SK-N-SH (cell line): ENCODE measurements at regions not wholly inside any gene's neighbourhood (a gene's known extent, or its start where the extent isn't known, plus 50 kb on each side); places are given as distances from the start of the nearest gene placed in this dataset.

Experiments used
- CTCF ChIA-PET: fragments of 300-600, 350-600 bp; formaldehyde crosslinking; extraction: SDS; loops from one replicate; lab custom pipeline; 2021; lab: Yijun Ruan, JAX
- POLR2A ChIA-PET: fragments of 350-600 bp; sonication (Branson Sonifier 250); formaldehyde crosslinking; extraction: SDS; loops from one replicate; lab custom pipeline; 2020; ENCODE audit warnings: antibody characterized with exemption, inconsistent platforms; lab: Yijun Ruan, JAX
- DNase-seq: peaks from one replicate; pipeline ENCODE4 v3.0.0; 2012
- H2AFZ ChIP-seq: fragments of 200-600 bp; sonication (generic); 2 replicates; pipeline ENCODE4 v1.8.1; 2016; ENCODE audit warnings: antibody characterized with exemption, mild to moderate bottlenecking, low read depth
- H3F3A ChIP-seq: fragments of 200-600 bp; sonication (generic); replicated peaks from 2 replicates; pipeline ENCODE3; 2016; ENCODE audit warnings: antibody characterized with exemption, mild to moderate bottlenecking; ENCODE audit not compliant: insufficient read depth
- H3K27ac ChIP-seq, 2 experiments: fragments of 200-500 bp in 1 of 2; fragments of 200-600 bp in 1 of 2; sonication (Bioruptor generic) in 1 of 2; sonication (generic), shearing (Covaris generic) in 1 of 2; 2 replicates each; pipeline versions ENCODE4 v1.5.1 to v1.6.1; 2014 to 2016; ENCODE audit warnings: low read depth in 2 of 2, inconsistent platforms in 1 of 2, low read length in 1 of 2, mild to moderate bottlenecking in 1 of 2, mixed read lengths in 1 of 2
- H3K27me3 ChIP-seq: fragments of 200-600 bp; sonication (generic), shearing (Covaris generic); 2 replicates; pipeline ENCODE4 v1.6.1; 2016; ENCODE audit warnings: mixed run types; ENCODE audit not compliant: insufficient read depth
- H3K36me3 ChIP-seq, 2 experiments: fragments of 200-500 bp in 1 of 2; fragments of 200-600 bp in 1 of 2; sonication (Bioruptor generic) in 1 of 2; sonication (generic) in 1 of 2; replicated peaks in 1 of 2; 2 replicates each; pipeline versions ENCODE3 to v1.5.1; 2014 to 2016; ENCODE audit warnings: low read length in 1 of 2, mild to moderate bottlenecking in 1 of 2; ENCODE audit not compliant: insufficient read depth in 2 of 2, control insufficient read depth in 1 of 2
- H3K4me1 ChIP-seq, 2 experiments: fragments of 200-500 bp in 1 of 2; fragments of 200-600 bp in 1 of 2; sonication (Bioruptor generic) in 1 of 2; sonication (generic), shearing (Covaris generic) in 1 of 2; 2 replicates each; pipeline versions ENCODE4 v1.5.1 to v1.6.1; 2014 to 2016; ENCODE audit warnings: low read depth in 1 of 2, low read length in 1 of 2, mixed run types in 1 of 2; ENCODE audit not compliant: insufficient read depth in 2 of 2, control insufficient read depth in 1 of 2
- H3K4me2 ChIP-seq: fragments of 200-600 bp; sonication (generic), shearing (Covaris generic); 2 replicates; pipeline ENCODE4 v1.6.1; 2017; ENCODE audit warnings: mixed run types
- H3K4me3 ChIP-seq, 2 experiments: fragments of 200-500 bp in 1 of 2; fragments of 200-600 bp in 1 of 2; sonication (Bioruptor generic) in 1 of 2; sonication (generic), shearing (Covaris generic) in 1 of 2; 2 replicates each; pipeline versions ENCODE4 v1.5.1 to v1.8.1; 2014 to 2016; ENCODE audit warnings: low read depth in 2 of 2, inconsistent platforms in 1 of 2, low read length in 1 of 2, mild to moderate bottlenecking in 1 of 2, mixed read lengths in 1 of 2, moderate library complexity in 1 of 2
- H3K79me2 ChIP-seq: fragments of 200-600 bp; sonication (generic); 2 replicates; pipeline ENCODE4 v1.8.1; 2017; ENCODE audit warnings: mild to moderate bottlenecking; ENCODE audit not compliant: insufficient read depth
- H3K9ac ChIP-seq: fragments of 200-600 bp; sonication (generic); 2 replicates; pipeline ENCODE4 v1.6.1; 2017; ENCODE audit warnings: mixed run types
- H3K9me2 ChIP-seq: fragments of 200-600 bp; sonication (generic); 2 replicates; pipeline ENCODE4 v1.6.1; 2017; ENCODE audit warnings: mixed run types
- H3K9me3 ChIP-seq: fragments of 200-600 bp; sonication (generic); 2 replicates; pipeline ENCODE4 v1.6.1; 2017; ENCODE audit warnings: mixed run types, mild to moderate bottlenecking, moderate library complexity
- H4K20me1 ChIP-seq: fragments of 200-600 bp; sonication (generic); 2 replicates; pipeline ENCODE4 v1.6.1; 2017; ENCODE audit warnings: mild to moderate bottlenecking, mixed run types; ENCODE audit not compliant: insufficient read depth
- CHD2 ChIP-seq: fragments of 150-350 bp; IDR thresholded peaks from 2 replicates; pipeline ENCODE4 v1.6.1; 2018; ENCODE audit warnings: low read length; ENCODE audit not compliant: partially characterized antibody
- CTCF ChIP-seq: fragments of 200-600 bp; sonication (generic); IDR thresholded peaks from 2 replicates; pipeline ENCODE4 v1.6.1; 2017; ENCODE audit warnings: antibody characterized with exemption, mild to moderate bottlenecking, moderate library complexity
- ELF1 ChIP-seq: IDR thresholded peaks from 2 replicates; pipeline ENCODE4 v1.4.0; 2012
- FOXM1 ChIP-seq: IDR thresholded peaks from 2 replicates; pipeline ENCODE4 v1.4.0; 2012; ENCODE audit warnings: low read depth, mild to moderate bottlenecking
- GABPA ChIP-seq: IDR thresholded peaks from 2 replicates; pipeline ENCODE4 v1.4.0; 2012; ENCODE audit warnings: low read depth, mild to moderate bottlenecking
- GATA2 ChIP-seq: sonication (generic); formaldehyde crosslinking; IDR thresholded peaks from 2 replicates; pipeline ENCODE4 v1.5.0; 2020; ENCODE audit warnings: mild to moderate bottlenecking, missing genetic modification reagents
- MEF2A ChIP-seq: IDR thresholded peaks from 2 replicates; pipeline ENCODE4 v1.4.0; 2012; ENCODE audit warnings: low read depth, borderline replicate concordance
- RXRA ChIP-seq: IDR thresholded peaks from 2 replicates; pipeline ENCODE4 v1.4.0; 2012; ENCODE audit warnings: low read depth, mild to moderate bottlenecking, borderline replicate concordance
- TCF12 ChIP-seq: IDR thresholded peaks from 2 replicates; pipeline ENCODE4 v1.4.0; 2012
- TEAD4 ChIP-seq: IDR thresholded peaks from 2 replicates; pipeline ENCODE4 v1.4.0; 2012; ENCODE audit warnings: mild to moderate bottlenecking, borderline replicate concordance; ENCODE audit not compliant: insufficient read depth
- USF2 ChIP-seq: fragments of 150-350 bp; IDR thresholded peaks from 2 replicates; pipeline ENCODE4 v1.6.1; 2017; ENCODE audit warnings: antibody characterized with exemption, low read length, low read depth, borderline replicate concordance
- WGBS: methylation state at CpG from one replicate; pipeline ENCODE4 v1.1.6; 2017; ENCODE audit warnings: low lambda C conversion rate; 5-methylcytosine and 5-hydroxymethylcytosine counted together

GRCh38 chr1:36628804-36629203, 146.1 kb upstream of the CSF3R start:
- H3K9me3 ChIP-seq: no peaks in the 10 kb centered on the region
- H3K9me2 ChIP-seq: no peaks in the 10 kb centered on the region
- no peak overlapping the region for H2AFZ ChIP-seq
- H3K4me2 ChIP-seq: no peak overlapping the region
- CTCF ChIA-PET: interaction anchor here (1.0 to 2.0 kb wide), 5 partner anchors 11 to 52 kb away, joined by 4 to 9 read pairs (median 4); no protein-coding TSS in a partner anchor
- no peaks in the 10 kb centered on the region for H3F3A ChIP-seq
- DNase-seq: no peak
- H3K27me3 ChIP-seq: no peaks in the 10 kb centered on the region
- H3K4me1 ChIP-seq: no peaks in the 10 kb centered on the region; a peak in 1 of 4 replicates
- H3K9ac ChIP-seq: no peak overlapping the region
- H3K4me3 ChIP-seq: no peak overlapping the region
- POLR2A ChIA-PET: no interaction called here
- H3K27ac ChIP-seq: no peak overlapping the region
- no peaks in the 10 kb centered on the region for H3K36me3 ChIP-seq
- TF ChIP-seq RXRA (no peak), CHD2 (no peak), FOXM1 (no peak), ELF1 (no peak), TEAD4 (no peak), GABPA (no peak), MEF2A (no peak), USF2 (no peak)
- no peaks in the 10 kb centered on the region for H3K79me2 ChIP-seq
- 35% methylated on average over 5 of the region's 5 CpGs for WGBS
- H4K20me1 ChIP-seq: no peaks in the 10 kb centered on the region

GRCh38 chr1:36626435-36626834, 143.7 kb upstream of the CSF3R start:
- DNase-seq: no peak
- TF ChIP-seq CTCF (no peak), ELF1 (no peak)
- H3K36me3 ChIP-seq: no peaks in the 10 kb centered on the region
- H3K4me2 ChIP-seq: no peak overlapping the region
- no peaks in the 10 kb centered on the region for H3K79me2 ChIP-seq
- ChIA-PET CTCF (interaction anchor here (1.1 to 1.9 kb wide), 3 partner anchors 17 to 110 kb away, joined by 4 to 6 read pairs (median 6); no protein-coding TSS in a partner anchor), POLR2A (no interaction called here)
- no peaks in the 10 kb centered on the region for H3F3A ChIP-seq
- H3K9me2 ChIP-seq: no peaks in the 10 kb centered on the region
- no peak overlapping the region for H3K9ac ChIP-seq
- H4K20me1 ChIP-seq: no peaks in the 10 kb centered on the region
- H3K27me3 ChIP-seq: no peaks in the 10 kb centered on the region
- no peak overlapping the region for H3K4me3 ChIP-seq
- no peaks in the 10 kb centered on the region for H3K9me3 ChIP-seq
- no peak overlapping the region for H3K27ac ChIP-seq
- no peak overlapping the region for H2AFZ ChIP-seq
- no peaks in the 10 kb centered on the region; a peak in 1 of 4 replicates for H3K4me1 ChIP-seq

- no peaks in the 10 kb centered on the region for H3K79me2 ChIP-seq
- H3K9ac ChIP-seq: no peak overlapping the region
- no peaks in the 10 kb centered on the region for H3F3A ChIP-seq
- H3K36me3 ChIP-seq: no peaks in the 10 kb centered on the region
- TF ChIP-seq GATA2 (CRISPR knock-in tag) (peak; percentile 58), CHD2 (no peak), TCF12 (no peak)
- TF ChIP-seq, all 33 proteins: peak for 1
- no peaks in the 10 kb centered on the region for H4K20me1 ChIP-seq
- WGBS: 14% methylated on average over 9 of the region's 11 CpGs
- no peak overlapping the region for H2AFZ ChIP-seq
- no peaks in the 10 kb centered on the region for H3K9me2 ChIP-seq
- H3K4me1 ChIP-seq: no peaks in the 10 kb centered on the region; a peak in 1 of 4 replicates
- no peak for DNase-seq
- no peak overlapping the region for H3K27ac ChIP-seq
- no peak overlapping the region for H3K4me3 ChIP-seq
- no peaks in the 10 kb centered on the region for H3K9me3 ChIP-seq
- no peaks in the 10 kb centered on the region for H3K27me3 ChIP-seq
- ChIA-PET POLR2A (no interaction called here), CTCF (interaction anchor here (1.1 to 1.9 kb wide), 3 partner anchors 16 to 109 kb away, joined by 4 to 6 read pairs (median 6); no protein-coding TSS in a partner anchor)
- no peak overlapping the region for H3K4me2 ChIP-seq
Observed at GRCh38 chr1:36625935-36626310, 143.2 kb upstream of the CSF3R start.
